Activated gamma-delta T cell treated with Interleukin-2 at 50 U/mL for 16 hours (primary cell): ENCODE measurements at regions not wholly inside any gene's neighbourhood (a gene's known extent, or its start where the extent isn't known, plus 50 kb on each side); places are given as distances from the start of the nearest gene placed in this dataset.
"Not testable (repeated sequence)": the region's sequence is repeated elsewhere in the genome, so short reads cannot be mapped to it uniquely, and the experiment has no call there.

Experiments used
- DNase-seq: peaks from one replicate; pipeline ENCODE4 v3.0.0-alpha.2; 2020

DNA sequence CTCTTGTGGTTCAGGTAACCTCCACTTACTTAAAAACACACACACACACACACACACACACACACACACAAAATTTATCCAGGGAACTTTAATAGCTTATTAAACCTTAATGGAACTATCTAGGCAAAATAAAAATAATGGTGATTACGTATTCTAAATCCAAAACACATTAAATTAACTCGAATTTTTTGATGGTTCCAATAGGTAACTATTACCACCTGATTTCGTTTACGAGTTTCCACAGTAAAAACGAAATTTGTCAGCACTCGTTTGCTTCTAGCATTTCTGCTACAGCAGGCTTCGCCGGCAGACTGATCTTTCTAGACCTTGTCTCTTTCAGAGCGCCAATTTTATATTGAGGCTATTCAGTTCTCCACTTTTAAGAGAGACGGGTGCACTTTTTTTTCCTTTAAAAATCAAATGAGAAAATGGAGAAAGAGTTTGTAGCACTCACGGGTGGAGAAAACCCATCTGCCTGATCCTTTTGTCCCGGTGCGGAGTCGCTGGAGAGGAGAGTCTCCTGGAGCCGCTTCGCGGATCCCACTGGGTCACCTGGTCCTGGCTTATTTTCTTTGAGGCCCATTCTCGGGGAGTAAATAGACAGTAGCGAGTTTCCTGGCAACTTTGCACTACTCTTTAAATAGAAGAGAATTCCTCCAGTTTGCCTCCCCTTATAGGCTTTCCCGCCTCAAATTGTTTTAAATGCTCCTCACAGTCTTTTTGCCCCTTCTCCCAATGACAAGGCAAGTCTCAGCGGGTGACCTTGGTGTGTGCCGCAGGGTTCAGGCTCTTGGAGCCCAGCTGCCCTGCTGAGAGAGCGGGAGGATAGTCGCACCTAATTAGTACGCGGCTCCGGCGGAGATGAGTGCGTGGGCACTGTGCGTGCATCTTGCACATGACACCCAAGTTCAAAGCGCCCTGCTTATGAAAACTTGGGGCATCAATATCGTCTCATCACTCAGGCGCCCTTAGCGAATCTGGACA lies 117.0 kb downstream of the KCNRG start:
- DNase-seq = no peak

DNA sequence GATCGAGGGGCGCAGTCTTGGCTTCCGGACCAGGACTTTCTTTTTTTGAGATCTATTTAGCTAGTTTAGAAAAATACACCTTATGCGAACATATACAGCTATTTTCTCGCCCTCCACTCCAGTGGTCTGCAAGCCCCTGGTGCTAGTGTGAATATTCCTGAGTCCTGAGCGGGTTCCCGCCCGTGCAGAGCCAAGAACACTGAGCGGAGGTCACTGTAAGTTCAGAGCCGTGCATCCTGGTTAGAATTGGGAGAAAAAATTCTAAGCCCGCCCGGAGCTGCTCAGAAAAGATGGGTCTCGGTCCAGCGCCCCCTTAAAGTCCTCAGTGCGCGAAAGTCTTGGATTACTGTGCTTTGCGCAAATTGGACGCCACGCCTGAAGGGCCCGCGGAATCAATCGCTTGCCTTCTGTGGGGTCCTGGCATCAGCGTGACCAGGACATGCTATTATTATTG lies 117.7 kb downstream of the KCNRG start:
- no peak for DNase-seq

DNA sequence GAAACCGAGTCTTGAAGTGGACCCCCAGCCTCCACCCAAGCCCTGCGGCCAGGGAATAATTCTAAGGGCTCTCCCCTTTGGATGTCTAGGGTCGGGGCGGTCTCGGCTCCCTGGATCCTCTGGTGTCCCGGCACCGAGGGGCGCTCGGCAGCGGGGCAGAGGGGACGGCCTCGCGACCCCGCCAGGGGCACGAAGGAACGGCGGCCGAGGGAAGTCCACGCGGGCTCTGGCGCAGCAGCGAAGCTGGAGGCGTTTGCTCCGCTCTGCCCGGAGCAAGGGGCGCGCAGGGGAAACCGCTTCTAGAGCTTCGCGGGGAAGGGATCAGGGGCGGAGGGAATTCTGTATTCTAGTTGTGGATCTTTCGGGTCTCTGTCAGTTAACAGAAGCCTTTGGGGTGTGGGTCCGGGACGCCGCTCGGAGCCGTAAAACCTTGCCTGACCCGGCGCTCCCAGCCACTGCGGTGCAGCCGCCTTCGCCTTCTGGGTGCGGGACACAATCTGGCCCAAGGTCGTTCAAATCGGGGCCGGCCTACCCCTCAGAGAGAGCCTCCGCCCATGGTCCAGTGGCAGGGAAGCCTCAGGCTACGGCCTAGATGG lies 118.2 kb downstream of the KCNRG start:
- DNase-seq = no peak

DNA sequence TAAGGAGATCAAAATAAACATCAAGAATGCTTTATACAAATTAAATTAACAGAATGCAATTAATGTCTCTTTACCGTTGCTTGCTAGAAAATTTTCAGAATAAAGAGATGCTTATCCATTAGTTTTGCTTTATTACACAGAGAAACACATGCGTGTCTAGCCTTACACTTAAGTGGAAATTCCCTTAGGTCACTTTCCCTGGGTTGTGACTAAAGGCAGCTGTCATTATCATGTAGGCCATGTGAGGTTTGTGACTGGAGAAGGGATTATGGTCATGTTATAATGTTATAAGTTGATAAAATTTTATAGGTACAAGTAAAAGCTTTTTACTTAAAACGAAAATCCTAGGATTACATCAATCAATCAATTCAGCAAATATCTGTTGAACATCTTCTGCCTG lies 121.0 kb downstream of the KCNRG start:
- no peak for DNase-seq

DNA sequence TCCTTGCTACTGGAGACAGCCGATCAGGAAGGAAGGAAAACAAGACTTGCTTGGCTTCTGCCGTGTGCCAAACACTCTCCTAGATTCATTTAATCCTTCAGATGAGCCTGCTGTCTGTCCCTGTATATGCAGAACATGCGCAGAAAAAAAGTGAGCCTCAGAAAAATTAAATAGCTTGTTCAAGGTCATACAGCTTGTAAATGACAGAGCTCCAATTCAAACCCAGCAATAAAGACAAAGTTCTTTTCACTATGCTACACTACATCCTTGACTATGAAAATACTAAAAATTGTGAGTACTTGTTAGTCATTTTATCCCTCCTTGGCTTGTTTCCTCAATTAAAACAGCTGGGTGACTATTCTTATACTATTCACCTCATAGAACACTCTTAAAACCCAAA lies 121.4 kb downstream of the KCNRG start:
- no peak for DNase-seq

DNA sequence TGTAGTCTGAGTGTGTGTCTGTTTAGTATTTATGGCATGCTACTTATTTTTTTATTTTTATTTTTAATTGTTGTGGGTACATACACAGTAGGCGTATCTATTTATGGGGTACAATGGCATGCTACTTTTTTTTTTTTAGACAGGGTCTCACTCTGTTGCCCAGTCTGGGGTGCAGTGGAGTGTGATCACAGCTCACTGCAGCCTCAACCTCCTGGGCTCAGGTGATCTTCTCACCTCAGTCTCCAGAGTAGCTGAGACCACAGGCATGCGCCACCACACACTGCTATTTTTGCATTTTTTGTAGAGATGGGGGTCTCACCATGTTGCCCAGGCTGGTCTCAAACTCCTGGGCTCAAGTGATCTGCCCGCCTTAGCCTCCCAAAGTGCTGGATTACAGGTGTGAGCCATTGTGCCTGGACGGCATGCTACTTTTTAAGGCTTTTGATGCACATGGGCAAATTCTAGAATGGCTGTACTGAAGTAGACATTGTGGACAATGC lies 124.2 kb downstream of the KCNRG start:
- DNase-seq = not testable (repeated sequence)

DNA sequence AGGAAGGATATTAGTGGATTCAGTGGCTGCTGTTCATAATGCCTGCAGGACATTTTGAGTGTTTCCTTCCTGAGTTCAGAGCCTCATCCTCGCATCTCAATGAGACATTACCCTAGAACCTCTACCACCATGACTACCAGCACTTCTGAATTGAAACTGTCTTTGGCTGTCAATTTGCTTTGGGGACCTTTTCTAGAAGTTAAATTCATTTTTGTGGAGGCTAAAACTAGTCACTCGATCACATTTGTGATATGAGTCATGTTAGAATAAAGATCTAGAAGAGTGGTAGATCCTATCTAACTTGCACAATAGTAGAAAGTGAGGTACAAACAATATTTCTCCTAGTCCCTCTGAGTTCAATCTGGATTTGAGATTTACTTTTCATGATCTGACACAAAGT lies 124.9 kb downstream of the KCNRG start:
- no peak for DNase-seq

DNA sequence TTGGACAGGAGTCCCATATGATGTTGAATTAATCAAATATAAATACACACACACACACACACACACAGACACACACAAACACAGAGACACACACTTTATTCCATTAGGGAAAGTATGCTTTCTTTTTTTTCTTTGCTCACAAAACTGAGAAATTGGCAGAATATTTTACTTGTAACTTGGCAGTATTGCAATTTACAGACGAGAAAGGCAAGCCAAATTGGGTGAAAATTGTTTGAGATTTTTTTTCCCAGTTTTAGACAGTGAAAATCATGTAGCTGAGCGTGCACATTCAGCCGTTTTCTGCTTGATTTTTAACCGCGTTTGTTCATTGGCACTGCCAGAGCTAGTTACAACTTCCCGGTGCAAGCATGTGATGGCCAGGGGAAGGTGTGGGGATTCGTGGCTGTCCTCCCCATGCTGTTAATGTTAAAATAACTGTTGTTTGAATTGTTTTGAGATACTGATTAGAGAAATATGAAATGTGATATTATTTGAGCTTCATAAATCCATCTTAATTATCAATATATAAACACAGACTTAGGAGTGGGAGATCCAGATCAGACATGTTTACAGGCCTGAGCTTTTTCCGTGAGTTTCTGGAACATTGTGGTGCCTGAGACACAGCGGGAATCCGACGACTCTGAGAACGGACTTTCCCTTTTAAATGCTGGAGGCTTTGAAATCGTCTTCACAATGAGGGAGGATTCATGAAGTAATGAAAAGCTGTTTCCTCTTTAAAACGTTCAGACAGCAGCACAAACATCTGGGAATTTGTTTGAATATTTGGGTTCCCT lies 125.5 kb downstream of the KCNRG start:
- no peak for DNase-seq

DNA sequence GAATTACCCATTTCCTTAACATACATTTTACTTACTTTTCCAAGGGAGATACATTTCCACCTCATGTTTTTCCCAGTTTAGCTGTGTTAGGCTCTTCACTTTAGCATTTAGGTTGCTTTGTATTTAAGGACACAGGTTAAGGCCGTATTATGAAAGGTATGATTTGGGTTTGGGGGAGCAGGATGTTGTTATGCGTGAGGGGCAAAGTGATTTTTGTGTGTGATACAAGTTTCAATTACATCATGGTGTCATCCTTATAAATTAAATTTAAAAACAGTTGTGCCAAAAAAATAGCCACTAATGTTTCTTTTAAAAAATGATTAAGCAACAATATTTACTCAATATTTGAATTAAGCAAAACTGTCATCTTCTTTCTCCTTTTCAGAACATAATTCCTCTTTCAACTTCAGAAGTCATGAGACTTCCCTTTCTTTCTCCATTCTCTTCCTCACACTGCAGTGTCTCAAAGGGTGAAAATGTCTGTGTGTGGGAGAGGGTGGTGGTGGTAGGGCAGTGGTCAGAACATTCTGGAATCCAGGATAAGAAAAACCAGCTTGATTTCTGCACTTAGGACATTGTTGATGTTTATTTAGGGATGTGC lies 126.2 kb downstream of the KCNRG start:
- no peak for DNase-seq

DNA sequence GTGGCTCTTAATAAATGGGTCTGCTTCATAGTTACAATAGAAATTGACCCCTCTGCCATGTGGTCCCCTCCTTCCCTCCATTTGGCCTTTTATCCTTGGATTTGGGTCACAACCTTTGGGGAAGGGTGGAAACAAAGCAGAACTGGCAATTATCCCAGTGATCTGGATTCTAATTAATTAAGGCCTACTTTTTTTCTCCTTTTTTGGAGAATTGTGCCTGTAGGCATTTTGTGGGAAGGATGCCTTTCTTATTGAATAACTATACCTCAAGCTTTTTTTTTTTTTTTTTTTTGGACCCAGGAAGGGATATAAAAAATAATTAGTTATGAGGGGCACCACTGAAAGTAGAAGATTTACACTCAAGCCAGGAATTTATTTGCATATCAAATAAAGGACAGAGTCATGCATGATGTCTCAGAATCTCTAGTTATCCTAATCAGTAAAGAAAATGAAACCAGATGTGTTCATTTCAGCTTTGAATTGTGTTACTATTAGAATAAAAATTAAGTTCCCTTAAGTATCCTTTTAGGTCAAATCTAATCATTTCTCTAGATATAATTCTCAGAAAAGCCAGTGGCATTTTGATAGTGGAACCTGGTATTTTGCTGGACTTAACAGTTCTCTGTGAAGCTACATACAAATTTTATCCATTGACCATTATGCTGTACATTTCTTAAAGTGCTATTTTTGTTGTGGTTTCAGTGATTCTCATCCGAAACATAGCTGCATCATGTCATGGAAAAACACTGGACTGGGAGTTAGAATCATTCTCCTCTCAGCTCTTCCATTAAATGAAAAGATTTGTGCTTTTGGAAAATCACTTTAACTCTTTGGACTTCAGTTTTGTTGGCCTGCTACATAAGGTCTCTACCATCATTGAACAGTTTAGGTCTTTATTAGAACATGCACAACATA lies 129.3 kb downstream of the KCNRG start:
- DNase-seq = no peak

DNA sequence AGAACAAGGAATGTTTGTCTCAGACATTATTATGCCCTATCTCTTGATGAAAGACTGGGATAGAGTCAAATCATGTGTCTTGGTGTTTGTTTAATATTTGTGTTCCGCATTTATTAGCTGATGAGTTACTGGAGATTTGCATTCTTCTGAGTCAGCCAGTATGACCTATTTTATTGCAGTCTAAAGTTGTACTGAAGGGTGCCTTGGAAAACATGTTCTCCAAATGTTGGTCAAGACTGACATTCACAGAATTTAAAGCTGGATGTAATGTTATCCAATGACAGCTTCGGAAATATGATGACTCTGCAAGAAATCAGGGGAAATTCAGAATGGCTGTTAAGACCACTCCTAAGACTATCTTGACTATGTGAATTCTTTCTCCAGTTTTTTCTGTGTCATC lies 134.0 kb downstream of the KCNRG start:
- DNase-seq = no peak

DNA sequence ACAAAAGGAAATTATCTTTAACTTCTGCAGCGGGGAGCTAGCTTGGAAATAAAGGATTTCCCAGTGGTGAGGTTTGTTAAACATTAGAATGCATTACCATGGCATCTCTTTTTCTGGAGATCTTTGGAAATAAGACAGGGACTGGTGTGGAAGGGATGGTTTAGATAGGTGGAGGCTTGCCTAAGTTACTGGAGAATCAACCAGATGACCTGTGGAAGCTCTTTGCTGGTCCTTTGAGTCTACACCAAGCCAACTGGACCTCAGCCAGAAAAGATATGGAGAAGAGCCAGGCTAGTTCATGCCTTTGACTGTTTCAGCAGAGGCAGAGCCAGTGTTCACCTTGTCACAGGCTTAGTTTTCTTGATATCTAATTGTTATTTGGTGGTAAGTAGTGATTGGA lies 134.7 kb downstream of the KCNRG start:
- no peak for DNase-seq

DNA sequence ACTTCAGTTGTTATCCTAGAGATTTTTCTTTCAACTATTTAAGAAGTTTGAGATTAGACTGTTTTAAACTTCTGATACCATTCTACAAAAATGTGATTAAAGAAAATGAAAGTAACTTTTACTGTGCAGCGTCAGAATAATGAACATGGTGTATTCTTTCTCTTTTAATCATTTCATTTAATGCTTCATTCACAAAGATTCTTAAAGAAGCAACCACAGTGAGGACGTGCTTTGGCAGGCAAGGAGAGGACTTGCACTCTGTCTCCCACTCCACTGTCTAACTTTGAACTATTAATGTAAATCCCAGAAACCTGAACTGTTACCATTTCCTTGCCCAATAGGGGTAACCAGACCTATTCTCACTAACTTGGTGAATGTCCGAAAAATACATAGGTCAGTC lies 137.0 kb downstream of the KCNRG start:
- DNase-seq = no peak

DNA sequence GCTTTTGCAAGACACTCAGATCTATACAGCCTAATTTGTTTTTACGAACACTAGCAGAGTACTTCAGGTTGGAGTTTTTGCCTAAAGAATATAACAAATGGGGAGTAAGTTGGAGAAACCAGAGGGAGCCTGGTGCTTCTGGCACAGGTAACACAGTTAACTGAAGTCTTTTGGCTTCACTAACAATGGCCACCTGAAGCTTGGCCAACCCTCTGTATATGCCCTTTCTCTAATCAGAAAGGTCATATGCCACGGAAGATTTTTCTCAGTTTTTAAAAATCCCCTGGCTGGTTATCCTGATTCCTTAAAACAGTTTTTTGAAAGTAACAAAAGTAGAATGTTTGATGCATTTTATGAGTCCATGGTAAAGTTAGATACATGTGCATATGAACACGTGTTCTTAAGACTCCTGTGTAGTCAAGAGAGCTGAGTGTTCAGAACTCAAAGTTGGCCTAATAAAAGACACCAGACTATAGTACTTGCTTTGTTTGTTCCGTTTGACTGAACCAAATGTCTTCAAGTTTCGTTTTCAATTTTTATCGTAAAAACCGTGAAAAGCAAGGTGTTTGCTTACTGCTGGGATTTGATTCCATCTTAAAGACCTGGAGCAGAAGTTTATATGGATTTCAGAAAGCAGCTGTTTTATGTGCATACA lies 137.5 kb downstream of the KCNRG start:
- no peak for DNase-seq

DNA sequence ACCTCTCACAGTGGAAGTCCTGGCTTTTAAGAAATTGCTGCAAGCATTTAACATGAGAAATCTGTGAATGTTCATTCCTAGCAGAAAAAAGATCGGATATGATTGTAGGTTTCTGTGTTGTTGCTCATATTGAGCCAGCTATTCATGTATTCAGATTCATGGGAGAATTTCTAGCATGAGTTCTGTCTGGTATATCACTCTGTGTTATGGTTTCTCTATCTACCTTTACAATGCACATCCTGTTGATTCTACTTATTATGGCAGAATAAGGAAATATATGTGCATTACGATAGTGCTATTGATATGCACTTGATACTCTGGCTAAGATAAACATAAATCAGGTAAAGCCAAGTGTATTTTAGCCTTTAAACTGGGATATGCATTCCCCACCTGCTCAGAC lies 138.2 kb downstream of the KCNRG start:
- no peak for DNase-seq

DNA sequence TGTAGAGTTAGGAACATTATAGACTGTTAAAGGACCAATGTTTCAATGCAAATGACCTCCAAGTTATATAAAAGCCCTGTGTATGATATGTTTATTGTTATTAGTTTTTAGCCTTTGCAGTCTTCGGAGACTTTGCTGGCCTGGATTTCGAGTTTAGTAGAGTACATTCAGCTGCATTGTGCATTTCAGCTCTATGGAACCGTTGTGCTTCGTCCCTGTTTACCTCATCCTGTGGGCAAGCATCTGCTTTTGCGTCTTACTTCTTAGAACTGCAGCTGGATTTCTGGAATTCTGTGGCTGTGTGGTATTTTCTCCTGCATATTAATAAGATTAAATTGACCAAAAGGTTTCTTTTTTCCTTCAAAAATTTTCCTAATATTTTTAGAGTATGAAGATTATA lies 138.6 kb downstream of the KCNRG start:
- DNase-seq = no peak

DNA sequence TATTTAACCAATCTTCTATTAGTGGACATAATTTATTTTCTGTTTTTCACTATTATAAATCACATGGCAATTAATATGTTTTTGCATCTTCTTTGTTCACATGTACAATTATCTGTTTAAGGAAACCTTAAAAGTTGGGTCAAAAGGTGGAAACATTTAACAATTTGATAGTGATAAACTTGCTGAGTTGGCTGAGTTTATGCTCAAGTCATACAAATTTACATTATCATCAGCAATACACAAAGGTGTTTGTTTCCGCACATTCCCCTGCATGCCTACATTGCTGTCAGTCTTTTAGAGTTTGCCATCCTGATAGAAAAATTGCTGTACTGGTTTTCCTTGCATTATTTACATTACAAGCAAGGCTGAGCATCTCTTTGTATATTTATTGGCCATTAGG lies 139.5 kb downstream of the KCNRG start:
- DNase-seq = no peak

DNA sequence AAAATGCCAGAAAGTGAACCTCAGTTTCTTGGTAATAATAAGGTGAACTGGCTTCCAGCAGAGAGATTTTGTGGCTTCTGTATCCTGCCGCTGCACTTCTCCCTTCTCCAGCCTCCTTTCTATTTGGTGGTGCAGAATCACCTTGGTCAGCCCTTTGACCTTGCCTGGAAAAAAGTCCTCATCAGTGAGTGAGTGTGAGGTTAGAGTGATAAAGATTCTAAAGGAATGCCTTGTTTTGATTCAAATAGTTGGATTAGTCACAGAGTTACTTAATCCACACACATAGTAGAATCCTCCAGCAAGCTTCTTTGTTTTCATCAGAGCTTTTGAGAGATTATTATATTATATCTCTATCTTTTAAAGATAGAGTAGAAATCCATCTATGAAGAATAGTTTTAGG lies 140.9 kb downstream of the KCNRG start:
- no peak for DNase-seq

DNA sequence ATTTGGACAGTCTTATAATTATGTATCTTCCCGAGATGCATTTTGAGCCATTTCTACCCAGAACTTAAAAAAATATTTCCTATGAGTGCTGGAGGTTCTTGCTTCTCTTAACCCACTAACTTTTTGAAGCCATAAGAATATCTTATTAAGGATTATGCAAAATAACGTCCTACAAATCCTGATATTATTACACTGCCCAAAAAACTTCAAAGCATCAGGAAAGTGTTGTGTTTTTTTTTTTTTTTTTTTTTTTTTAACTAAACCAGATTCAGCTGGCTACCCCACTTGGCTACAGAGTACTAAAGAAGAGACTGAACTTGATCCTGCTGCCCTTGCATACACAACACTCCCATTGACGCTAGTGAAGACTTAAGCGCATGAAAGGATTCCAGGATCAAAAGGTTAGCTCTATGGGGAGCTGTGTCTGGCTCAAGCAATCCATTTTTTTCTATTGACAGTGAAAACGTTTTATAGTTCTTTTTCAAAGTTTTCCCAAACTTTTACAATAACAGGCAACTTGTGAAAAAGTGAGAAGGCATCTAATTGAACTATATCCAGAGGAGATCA lies 141.4 kb downstream of the KCNRG start:
- no peak for DNase-seq

DNA sequence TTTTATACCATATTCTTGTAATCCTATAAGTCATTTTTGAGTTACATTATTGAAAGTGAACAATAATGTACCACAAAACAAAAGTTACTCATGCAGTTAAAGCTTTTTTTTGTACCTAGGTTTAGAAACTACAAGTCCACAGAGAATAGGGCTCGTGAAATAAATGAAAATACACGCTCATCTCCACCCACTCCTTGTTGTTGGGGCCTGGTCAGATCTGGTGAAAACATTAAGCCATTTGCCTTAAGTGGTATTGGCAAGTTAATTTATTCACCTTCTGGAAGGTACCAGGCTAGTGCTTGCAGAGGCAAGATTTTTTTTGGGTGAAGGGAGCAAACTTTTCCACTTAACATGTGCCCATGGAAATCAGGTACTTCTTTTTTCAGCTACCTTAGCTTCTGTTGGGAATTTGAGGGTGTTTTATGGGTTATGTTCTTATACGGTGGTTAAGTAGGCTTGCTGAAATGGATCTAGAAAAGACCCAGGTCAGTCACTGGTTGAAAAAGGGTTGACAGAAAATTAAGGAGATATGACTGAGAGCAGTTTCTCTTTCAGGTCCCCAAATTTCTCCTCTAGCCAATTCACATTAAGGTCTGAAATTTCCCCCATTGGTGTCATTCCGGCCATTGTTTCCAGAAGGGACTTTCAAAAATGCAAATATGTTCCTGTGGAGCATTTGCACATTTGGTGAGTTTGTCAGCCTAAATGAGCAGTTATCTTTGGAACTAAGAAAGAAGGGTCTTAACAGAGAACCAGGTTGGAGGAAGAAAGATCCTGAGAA lies 143.3 kb downstream of the KCNRG start:
- no peak for DNase-seq
